H9 (cell line): ENCODE measurements at regions not wholly inside any gene's neighbourhood (a gene's known extent, or its start where the extent isn't known, plus 50 kb on each side); places are given as distances from the start of the nearest gene placed in this dataset.
"Not testable (repeated sequence)": the region's sequence is repeated elsewhere in the genome, so short reads cannot be mapped to it uniquely, and the experiment has no call there.

Experiments
- DNase-seq: peaks from one replicate; pipeline ENCODE4 v3.0.0-alpha.2; 2017
- H2AFZ ChIP-seq: one replicate; pipeline ENCODE4 v1.6.1; 2013; ENCODE audit warnings: mild to moderate bottlenecking, low read length, control low read depth, moderate library complexity
- H2AK5ac ChIP-seq: 2 replicates; pipeline ENCODE4 v1.6.1; 2013; ENCODE audit warnings: low read length, control low read depth, mixed read lengths; ENCODE audit not compliant: insufficient read length
- H2BK120ac ChIP-seq: one replicate; pipeline ENCODE4 v1.6.1; 2013; ENCODE audit warnings: low read depth, mild to moderate bottlenecking, low read length, control low read depth, inconsistent platforms; ENCODE audit not compliant: poor library complexity, severe bottlenecking
- H2BK12ac ChIP-seq: 2 replicates; pipeline ENCODE4 v1.6.1; 2013; ENCODE audit warnings: low read length, control low read depth, mixed read lengths, low read depth; ENCODE audit not compliant: insufficient read length
- H2BK15ac ChIP-seq: 2 replicates; pipeline ENCODE4 v1.6.1; 2013; ENCODE audit warnings: low read depth, low read length, control low read depth
- H2BK20ac ChIP-seq: one replicate; pipeline ENCODE4 v1.6.1; 2013; ENCODE audit warnings: low read depth, mild to moderate bottlenecking, low read length, control low read depth, inconsistent platforms; ENCODE audit not compliant: poor library complexity, severe bottlenecking
- H2BK5ac ChIP-seq: 2 replicates; pipeline ENCODE4 v1.6.1; 2013; ENCODE audit warnings: low read length, control low read depth, mixed read lengths; ENCODE audit not compliant: insufficient read length
- H3K14ac ChIP-seq: 2 replicates; pipeline ENCODE4 v1.6.1; 2013; ENCODE audit warnings: low read length, control low read depth; ENCODE audit not compliant: insufficient read depth
- H3K18ac ChIP-seq: 2 replicates; pipeline ENCODE4 v1.6.1; 2013; ENCODE audit warnings: low read depth, mild to moderate bottlenecking, mixed read lengths, low read length, control low read depth; ENCODE audit not compliant: insufficient read length
- H3K23ac ChIP-seq: 2 replicates; pipeline ENCODE4 v1.6.1; 2013; ENCODE audit warnings: low read length, control low read depth, mixed read lengths, low read depth; ENCODE audit not compliant: insufficient read length
- H3K23me2 ChIP-seq: 2 replicates; pipeline ENCODE4 v1.6.1; 2013; ENCODE audit warnings: low read depth, mild to moderate bottlenecking, mixed read lengths, low read length, control low read depth; ENCODE audit not compliant: insufficient read length, poor library complexity, severe bottlenecking
- H3K27ac ChIP-seq: 2 replicates; pipeline ENCODE4 v1.5.1; 2013; ENCODE audit warnings: low read length, control low read depth, mixed read lengths, low read depth; ENCODE audit not compliant: insufficient read length
- H3K27me3 ChIP-seq: 2 replicates; pipeline ENCODE4 v1.6.1; 2013; ENCODE audit warnings: low read length, control low read depth, inconsistent platforms; ENCODE audit not compliant: insufficient read depth
- H3K4ac ChIP-seq: 2 replicates; pipeline ENCODE4 v1.6.1; 2013; ENCODE audit warnings: low read depth, mild to moderate bottlenecking, control low read depth, inconsistent platforms, low read length, moderate library complexity
- H3K4me1 ChIP-seq: 2 replicates; pipeline ENCODE4 v1.6.1; 2013; ENCODE audit warnings: low read length, control low read depth, inconsistent platforms; ENCODE audit not compliant: insufficient read depth
- H3K4me2 ChIP-seq: 2 replicates; pipeline ENCODE4 v1.6.1; 2013; ENCODE audit warnings: low read length, control low read depth, mixed read lengths; ENCODE audit not compliant: insufficient read length, insufficient read depth
- H3K56ac ChIP-seq: 2 replicates; pipeline ENCODE4 v1.6.1; 2013; ENCODE audit warnings: low read depth, mild to moderate bottlenecking, mixed read lengths, low read length, control low read depth; ENCODE audit not compliant: insufficient read length
- H3K79me1 ChIP-seq: 2 replicates; pipeline ENCODE4 v1.6.1; 2013; ENCODE audit warnings: low read depth, mild to moderate bottlenecking, moderate library complexity, low read length, control low read depth, inconsistent platforms; ENCODE audit not compliant: insufficient read depth, poor library complexity, severe bottlenecking
- H3K79me2 ChIP-seq: 2 replicates; pipeline ENCODE4 v1.6.1; 2013; ENCODE audit warnings: low read length, control low read depth, inconsistent platforms; ENCODE audit not compliant: insufficient read depth
- H3K9ac ChIP-seq: 2 replicates; pipeline ENCODE4 v1.6.1; 2013; ENCODE audit warnings: low read length, control low read depth, mixed read lengths; ENCODE audit not compliant: insufficient read length; ENCODE audit errors: extremely low read depth
- H3K9me3 ChIP-seq: one replicate; pipeline ENCODE4 v1.6.1; 2013; ENCODE audit warnings: low read depth, low read length, inconsistent platforms; ENCODE audit not compliant: control insufficient read depth
- H3T11ph ChIP-seq: one replicate; pipeline ENCODE4 v1.6.1; 2013; ENCODE audit warnings: mild to moderate bottlenecking, low read length, control low read depth, inconsistent platforms
- H4K20me1 ChIP-seq: one replicate; pipeline ENCODE4 v1.6.1; 2013; ENCODE audit not compliant: control insufficient read depth, insufficient read length, insufficient read depth
- H4K5ac ChIP-seq: 2 replicates; pipeline ENCODE4 v1.6.1; 2013; ENCODE audit warnings: low read depth, mild to moderate bottlenecking, mixed read lengths, low read length, control low read depth; ENCODE audit not compliant: insufficient read length
- H4K8ac ChIP-seq: replicated peaks from 2 replicates; pipeline ENCODE4 v1.6.1; 2013; ENCODE audit warnings: low read length, control low read depth, mixed read lengths, low read depth; ENCODE audit not compliant: insufficient read length
- H4K91ac ChIP-seq: 2 replicates; pipeline ENCODE4 v1.6.1; 2013; ENCODE audit warnings: low read depth, mild to moderate bottlenecking, moderate library complexity, mixed read lengths, low read length, control low read depth; ENCODE audit not compliant: insufficient read length
- H3K27ac Mint-ChIP-seq, 3 experiments: 2 replicates in 2 of 3; 3 replicates in 1 of 3; pipeline ENCODE4 v1.8.0; 2020 to 2021; ENCODE audit warnings: mixed read lengths in 3 of 3, mild to moderate bottlenecking in 1 of 3, moderate library complexity in 1 of 3
- H3K27me3 Mint-ChIP-seq: 2 replicates; pipeline ENCODE4 v1.8.0; 2021; ENCODE audit warnings: low read depth, mild to moderate bottlenecking, moderate library complexity, mixed read lengths
- H3K36me3 Mint-ChIP-seq, 3 experiments: 2 replicates in 2 of 3; 3 replicates in 1 of 3; pipeline ENCODE4 v1.8.0; 2020 to 2021; ENCODE audit warnings: low read depth in 3 of 3, mixed read lengths in 3 of 3; ENCODE audit not compliant: insufficient read depth in 1 of 3
- H3K4me1 Mint-ChIP-seq, 2 experiments: 2 replicates each; pipeline ENCODE4 v1.8.0; 2020; ENCODE audit warnings: mixed read lengths in 2 of 2
- H3K4me3 Mint-ChIP-seq, 2 experiments: 2 replicates in 1 of 2; 3 replicates in 1 of 2; pipeline ENCODE4 v1.8.0; 2020 to 2021; ENCODE audit warnings: mild to moderate bottlenecking in 2 of 2, mixed read lengths in 2 of 2, moderate library complexity in 1 of 2
- H3K9me3 Mint-ChIP-seq, 2 experiments: 2 replicates in 1 of 2; 3 replicates in 1 of 2; pipeline ENCODE4 v1.8.0; 2020; ENCODE audit warnings: mild to moderate bottlenecking in 2 of 2, mixed read lengths in 2 of 2, moderate library complexity in 1 of 2
- WGBS: extraction: QIAGEN DNeasy Blood & Tissue Kit; methylation state at CpG from one replicate; pipeline ENCODE4 v1.1.7; 2013; ENCODE audit warnings: missing lambda C conversion rate, low lambda C conversion rate, mixed read lengths; ENCODE audit not compliant: insufficient read length; ENCODE audit errors: extremely low coverage; 5-methylcytosine and 5-hydroxymethylcytosine counted together
- TF ChIP-seq, protein P1 (sequence below): fragments of 200-600 bp; sonication (generic); conservative IDR thresholded peaks from 3 replicates; pipeline ENCODE4 v1.8.0; 2021; ENCODE audit warnings: antibody characterized with exemption, mild to moderate bottlenecking

DNA sequence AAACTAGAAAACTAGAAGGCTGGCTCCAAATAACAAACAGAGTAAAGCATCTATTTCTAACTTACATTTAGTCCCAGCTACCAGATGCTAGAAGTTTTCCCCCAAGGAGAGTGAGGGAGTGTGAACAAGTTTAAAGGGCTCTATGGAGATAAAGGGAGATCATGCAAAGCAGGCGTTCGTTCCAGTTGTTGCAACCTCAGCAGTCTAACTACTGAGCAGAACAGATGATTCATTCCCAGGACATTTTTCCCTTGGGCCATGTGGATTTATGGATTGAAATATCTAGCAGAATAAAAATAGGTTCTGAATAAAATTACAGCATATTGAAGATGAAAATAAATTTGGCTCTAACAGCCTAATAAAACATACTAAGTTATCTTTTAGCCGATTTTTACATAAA, 154.8 kb upstream of the TTC14 start:
- H3K79me2 ChIP-seq, result no peaks in the 10 kb centered on the region
- H2BK12ac ChIP-seq, result no peak overlapping the region
- H3K27ac ChIP-seq, result no peak overlapping the region
- H3K4ac ChIP-seq, result no peak overlapping the region
- no peaks in the 10 kb centered on the region for H3K4me1 ChIP-seq
- Mint-ChIP-seq H3K36me3 (peaks cover 7 to 15% (median 11%) of the 10 kb centered on the region in 3 experiments), H3K4me3 (no peak overlapping the region), H3K27me3 (no peaks in the 10 kb centered on the region), H3K4me1 (no peaks in the 10 kb centered on the region), H3K27ac (no peak overlapping the region), H3K9me3 (peaks cover 22 to 25% of the 10 kb centered on the region in 2 experiments)
- no peak overlapping the region for H2AK5ac ChIP-seq
- no peak overlapping the region for H2BK5ac ChIP-seq
- H3K9ac ChIP-seq, result no peak overlapping the region
- no peak overlapping the region for H2BK120ac ChIP-seq
- no peaks in the 10 kb centered on the region for H3K23me2 ChIP-seq
- no peak overlapping the region for H4K5ac ChIP-seq
- no peak overlapping the region for H4K91ac ChIP-seq
- H4K20me1 ChIP-seq, result no peaks in the 10 kb centered on the region
- H3K56ac ChIP-seq, result no peak overlapping the region
- no peaks in the 10 kb centered on the region for H3K79me1 ChIP-seq
- H2AFZ ChIP-seq, result no peak overlapping the region
- H3K27me3 ChIP-seq, result no peaks in the 10 kb centered on the region
- no peak overlapping the region for H2BK20ac ChIP-seq
- no peak overlapping the region for H3K23ac ChIP-seq
- no CpG with 5 or more reads among the region's 3 CpGs for WGBS
- H3K18ac ChIP-seq, result no peak overlapping the region
- H3T11ph ChIP-seq, result no peak overlapping the region
- H3K9me3 ChIP-seq, result no peaks in the 10 kb centered on the region
- TF ChIP-seq, protein P1, sequence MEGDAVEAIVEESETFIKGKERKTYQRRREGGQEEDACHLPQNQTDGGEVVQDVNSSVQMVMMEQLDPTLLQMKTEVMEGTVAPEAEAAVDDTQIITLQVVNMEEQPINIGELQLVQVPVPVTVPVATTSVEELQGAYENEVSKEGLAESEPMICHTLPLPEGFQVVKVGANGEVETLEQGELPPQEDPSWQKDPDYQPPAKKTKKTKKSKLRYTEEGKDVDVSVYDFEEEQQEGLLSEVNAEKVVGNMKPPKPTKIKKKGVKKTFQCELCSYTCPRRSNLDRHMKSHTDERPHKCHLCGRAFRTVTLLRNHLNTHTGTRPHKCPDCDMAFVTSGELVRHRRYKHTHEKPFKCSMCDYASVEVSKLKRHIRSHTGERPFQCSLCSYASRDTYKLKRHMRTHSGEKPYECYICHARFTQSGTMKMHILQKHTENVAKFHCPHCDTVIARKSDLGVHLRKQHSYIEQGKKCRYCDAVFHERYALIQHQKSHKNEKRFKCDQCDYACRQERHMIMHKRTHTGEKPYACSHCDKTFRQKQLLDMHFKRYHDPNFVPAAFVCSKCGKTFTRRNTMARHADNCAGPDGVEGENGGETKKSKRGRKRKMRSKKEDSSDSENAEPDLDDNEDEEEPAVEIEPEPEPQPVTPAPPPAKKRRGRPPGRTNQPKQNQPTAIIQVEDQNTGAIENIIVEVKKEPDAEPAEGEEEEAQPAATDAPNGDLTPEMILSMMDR, result no peak
- no peak overlapping the region for H3K4me2 ChIP-seq
- H3K14ac ChIP-seq, result no peak overlapping the region
- no peak for DNase-seq
- no peak overlapping the region for H4K8ac ChIP-seq
- H2BK15ac ChIP-seq, result no peak overlapping the region

DNA sequence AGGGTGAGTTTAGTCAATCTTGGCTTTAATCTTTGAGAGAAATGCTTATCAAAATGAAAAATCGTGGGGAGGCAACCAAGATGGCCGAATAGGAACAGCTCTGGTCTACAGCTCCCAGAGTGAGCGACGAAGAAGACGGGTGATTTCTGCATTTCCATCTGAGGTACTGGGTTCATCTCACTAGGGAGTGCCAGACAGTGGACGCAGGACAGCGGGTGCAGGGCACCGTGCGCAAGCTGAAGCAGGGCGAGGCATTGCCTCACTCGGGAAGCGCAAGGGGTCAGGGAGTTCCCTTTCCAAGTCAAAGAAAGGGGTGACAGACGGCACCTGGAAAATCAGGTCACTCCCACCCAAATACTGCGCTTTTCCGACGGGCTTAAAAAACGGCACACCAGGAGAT, 153.6 kb upstream of the TTC14 start:
- not testable (repeated sequence) for H3T11ph ChIP-seq, H3K4ac ChIP-seq, H3K4me2 ChIP-seq, H2BK120ac ChIP-seq, H4K8ac ChIP-seq, H4K5ac ChIP-seq, H2BK5ac ChIP-seq, H3K4me1 Mint-ChIP-seq, H3K4me1 ChIP-seq, H3K23ac ChIP-seq, H3K9ac ChIP-seq, H3K23me2 ChIP-seq, H3K79me1 ChIP-seq, H3K27me3 ChIP-seq, H3K18ac ChIP-seq, H3K4me3 Mint-ChIP-seq, H3K14ac ChIP-seq, H2BK12ac ChIP-seq, H2BK15ac ChIP-seq, H3K27ac Mint-ChIP-seq, H4K91ac ChIP-seq, H4K20me1 ChIP-seq, H3K27me3 Mint-ChIP-seq, H2BK20ac ChIP-seq, H2AK5ac ChIP-seq, DNase-seq, H3K79me2 ChIP-seq, H3K27ac ChIP-seq, H2AFZ ChIP-seq, H3K9me3 ChIP-seq, H3K56ac ChIP-seq
- Mint-ChIP-seq H3K9me3 (peaks cover 22 to 25% of the 10 kb centered on the region in 2 experiments), H3K36me3 (peaks cover 7 to 15% (median 11%) of the 10 kb centered on the region in 3 experiments)
- no CpG with 5 or more reads among the region's 17 CpGs for WGBS
